ENCODE measurements at regions not wholly inside any gene's neighbourhood (a gene's known extent, or its start where the extent isn't known, plus 50 kb on each side); places are given as distances from the start of the nearest gene placed in this dataset.

DNA sequence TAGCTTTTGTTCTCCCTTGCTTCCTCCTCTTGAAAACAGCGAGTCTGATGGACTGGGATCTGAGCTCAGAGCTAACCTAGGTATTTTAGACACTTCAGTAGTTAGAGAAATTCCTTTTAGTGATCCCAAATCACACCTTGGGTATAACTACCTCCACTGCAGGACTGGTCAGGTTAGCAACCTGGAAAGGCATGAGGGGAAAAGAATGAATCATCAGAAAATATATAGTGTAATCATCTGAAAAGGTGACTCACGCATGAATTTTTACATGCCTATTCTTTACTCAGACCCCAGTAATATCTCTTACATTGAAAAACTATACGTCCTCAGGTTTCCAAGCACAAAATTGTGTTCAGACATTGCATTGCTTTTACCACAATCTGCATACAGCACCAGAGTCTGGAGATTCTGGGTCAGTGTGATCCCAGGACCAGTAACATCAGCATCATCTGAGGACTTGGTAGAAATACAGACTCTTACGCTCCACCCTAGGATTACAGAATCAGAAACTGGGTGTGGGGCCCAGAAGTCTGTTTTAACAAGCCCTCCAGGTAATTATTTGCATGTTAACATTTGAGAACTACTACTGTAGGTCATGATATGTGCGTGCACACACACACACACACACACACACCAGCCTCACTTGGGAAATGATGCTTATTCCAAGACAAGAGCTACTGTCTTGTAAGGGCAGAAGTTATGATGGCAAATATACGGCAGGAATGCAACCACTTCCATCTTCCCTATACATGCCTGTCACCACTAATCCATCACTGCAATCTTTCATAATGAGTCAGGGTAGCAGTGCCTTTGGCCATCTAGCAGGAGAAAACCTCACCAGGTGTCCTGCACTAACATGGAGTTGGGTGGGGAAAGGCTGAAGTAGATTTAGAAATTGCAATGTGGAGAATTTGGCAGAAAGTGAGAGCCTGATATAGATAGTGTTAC, 271.6 kb upstream of the MAP3K1 start:
- Histone ChIP-seq H3K36me3 (ENCODE audit: low read depth, missing control alignments) (no peaks in the 10 kb centered on the region), H3K27me3 (no peaks in the 10 kb centered on the region), H3K4me1 (no peaks in the 10 kb centered on the region), H3K27ac (no peak overlapping the region), H3K4me3 (no peak overlapping the region), H3K9me3 (no peaks in the 10 kb centered on the region)
- TF ChIP-seq, protein P1, sequence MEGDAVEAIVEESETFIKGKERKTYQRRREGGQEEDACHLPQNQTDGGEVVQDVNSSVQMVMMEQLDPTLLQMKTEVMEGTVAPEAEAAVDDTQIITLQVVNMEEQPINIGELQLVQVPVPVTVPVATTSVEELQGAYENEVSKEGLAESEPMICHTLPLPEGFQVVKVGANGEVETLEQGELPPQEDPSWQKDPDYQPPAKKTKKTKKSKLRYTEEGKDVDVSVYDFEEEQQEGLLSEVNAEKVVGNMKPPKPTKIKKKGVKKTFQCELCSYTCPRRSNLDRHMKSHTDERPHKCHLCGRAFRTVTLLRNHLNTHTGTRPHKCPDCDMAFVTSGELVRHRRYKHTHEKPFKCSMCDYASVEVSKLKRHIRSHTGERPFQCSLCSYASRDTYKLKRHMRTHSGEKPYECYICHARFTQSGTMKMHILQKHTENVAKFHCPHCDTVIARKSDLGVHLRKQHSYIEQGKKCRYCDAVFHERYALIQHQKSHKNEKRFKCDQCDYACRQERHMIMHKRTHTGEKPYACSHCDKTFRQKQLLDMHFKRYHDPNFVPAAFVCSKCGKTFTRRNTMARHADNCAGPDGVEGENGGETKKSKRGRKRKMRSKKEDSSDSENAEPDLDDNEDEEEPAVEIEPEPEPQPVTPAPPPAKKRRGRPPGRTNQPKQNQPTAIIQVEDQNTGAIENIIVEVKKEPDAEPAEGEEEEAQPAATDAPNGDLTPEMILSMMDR (IDR thresholded peaks at IDR 0.05) = no peak
- no peak for TF ChIP-seq POLR2A (IDR thresholded peaks at IDR 0.05)
- intact Hi-C loops (cut with DNase I; ENCODE audit: low total_unique reads) = no loop called here
- no peak for DNase-seq
- 85 to 90% methylated on average over 6 of the region's 6 CpGs for WGBS, 2 donors

DNA sequence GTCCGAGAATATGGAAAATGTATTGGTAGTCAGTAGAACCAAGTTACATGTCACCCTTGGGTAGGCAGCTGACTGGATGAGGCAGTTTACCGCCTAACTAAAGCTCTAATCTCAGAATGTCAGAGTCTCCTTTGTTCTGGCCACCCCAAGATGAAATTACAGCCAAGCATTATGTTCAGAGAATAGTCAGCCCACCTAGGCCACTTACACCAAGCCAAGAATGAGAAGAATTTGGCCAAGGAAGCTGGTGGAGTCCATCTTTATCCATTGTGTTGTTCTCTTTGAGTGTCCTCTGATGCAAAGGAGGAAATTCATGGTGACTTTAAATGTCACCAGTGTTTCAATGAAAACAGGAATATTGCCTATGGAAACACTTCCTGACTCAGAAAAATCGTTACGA, 275.1 kb upstream of the MAP3K1 start:
- H3K27ac ChIP-seq = no peak overlapping the region
- 94 to 95% methylated on average over 4 of the region's 4 CpGs for WGBS, 2 donors
- no peak overlapping the region for H3K4me3 ChIP-seq
- DNase-seq = no peak
- no peaks in the 10 kb centered on the region for H3K27me3 ChIP-seq
- intact Hi-C loops (cut with DNase I; ENCODE audit: low total_unique reads) = no loop called here
- no peaks in the 10 kb centered on the region for H3K4me1 ChIP-seq
- TF ChIP-seq POLR2A (IDR thresholded peaks at IDR 0.05) = no peak
- TF ChIP-seq, protein P1 (IDR thresholded peaks at IDR 0.05) = no peak
- H3K36me3 ChIP-seq (ENCODE audit: low read depth, missing control alignments) = no peaks in the 10 kb centered on the region
- H3K9me3 ChIP-seq = no peaks in the 10 kb centered on the region

DNA sequence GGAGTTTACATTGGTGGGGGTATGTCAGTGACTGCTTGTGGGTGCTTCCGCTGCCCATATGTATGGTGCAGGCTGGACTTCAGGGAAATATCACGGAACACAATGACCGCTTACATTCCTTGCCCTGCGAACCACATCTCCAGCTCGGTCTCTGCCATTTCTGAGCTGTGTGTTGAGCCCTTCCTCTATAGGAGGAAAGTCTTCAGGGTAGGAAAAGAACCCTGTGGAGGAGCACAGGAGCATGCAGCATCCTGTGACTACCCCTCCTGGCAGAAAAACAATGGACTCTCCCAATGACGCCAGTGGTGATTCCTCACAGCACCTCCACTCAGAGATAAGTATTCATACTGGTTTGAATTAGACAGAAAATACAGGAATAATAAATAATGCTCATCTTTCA, 276.8 kb upstream of the MAP3K1 start:
- intact Hi-C loops (cut with DNase I; ENCODE audit: low total_unique reads) = no loop called here
- no peaks in the 10 kb centered on the region for H3K36me3 ChIP-seq (ENCODE audit: low read depth, missing control alignments)
- no peaks in the 10 kb centered on the region for H3K27me3 ChIP-seq
- H3K4me1 ChIP-seq = no peaks in the 10 kb centered on the region
- WGBS, 2 donors = 89 to 97% methylated on average over 4 to 6 of the region's 6 CpGs
- DNase-seq = no peak
- TF ChIP-seq POLR2A (IDR thresholded peaks at IDR 0.05) = no peak
- no peak overlapping the region for H3K4me3 ChIP-seq
- H3K27ac ChIP-seq = no peak overlapping the region
- H3K9me3 ChIP-seq = no peaks in the 10 kb centered on the region

DNA sequence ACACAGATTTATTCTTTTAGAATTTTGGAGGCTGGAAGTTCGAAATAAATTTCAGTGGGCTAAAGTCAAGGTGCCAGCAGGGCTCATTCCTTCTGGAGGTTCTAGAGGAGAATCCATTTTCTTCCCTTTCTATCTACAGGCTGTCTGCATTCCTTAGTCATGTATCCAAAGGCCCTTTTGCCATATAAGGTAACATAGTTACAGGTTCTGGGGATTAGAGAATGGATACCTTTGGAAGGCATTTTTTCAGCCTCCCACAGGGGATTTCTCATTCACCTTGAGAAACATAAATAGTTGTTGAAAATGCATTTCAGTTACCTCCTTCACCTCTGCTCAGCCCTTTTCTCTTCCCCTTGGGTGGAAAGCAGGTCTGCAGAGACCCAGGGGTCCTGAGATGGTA, 280.0 kb upstream of the MAP3K1 start:
- Histone ChIP-seq H3K9me3 (no peaks in the 10 kb centered on the region), H3K27me3 (no peaks in the 10 kb centered on the region), H3K4me3 (no peak overlapping the region), H3K4me1 (no peaks in the 10 kb centered on the region), H3K27ac (no peak overlapping the region), H3K36me3 (ENCODE audit: low read depth, missing control alignments) (no peaks in the 10 kb centered on the region)
- TF ChIP-seq POLR2A (IDR thresholded peaks at IDR 0.05) = no peak
- TF ChIP-seq, protein P1 (IDR thresholded peaks at IDR 0.05) = no peak
- no peak for DNase-seq
- intact Hi-C loops (cut with DNase I; ENCODE audit: low total_unique reads) = no loop called here
- WGBS, 2 donors = 91 to 92% methylated on average over 1 of the region's 1 CpG

DNA sequence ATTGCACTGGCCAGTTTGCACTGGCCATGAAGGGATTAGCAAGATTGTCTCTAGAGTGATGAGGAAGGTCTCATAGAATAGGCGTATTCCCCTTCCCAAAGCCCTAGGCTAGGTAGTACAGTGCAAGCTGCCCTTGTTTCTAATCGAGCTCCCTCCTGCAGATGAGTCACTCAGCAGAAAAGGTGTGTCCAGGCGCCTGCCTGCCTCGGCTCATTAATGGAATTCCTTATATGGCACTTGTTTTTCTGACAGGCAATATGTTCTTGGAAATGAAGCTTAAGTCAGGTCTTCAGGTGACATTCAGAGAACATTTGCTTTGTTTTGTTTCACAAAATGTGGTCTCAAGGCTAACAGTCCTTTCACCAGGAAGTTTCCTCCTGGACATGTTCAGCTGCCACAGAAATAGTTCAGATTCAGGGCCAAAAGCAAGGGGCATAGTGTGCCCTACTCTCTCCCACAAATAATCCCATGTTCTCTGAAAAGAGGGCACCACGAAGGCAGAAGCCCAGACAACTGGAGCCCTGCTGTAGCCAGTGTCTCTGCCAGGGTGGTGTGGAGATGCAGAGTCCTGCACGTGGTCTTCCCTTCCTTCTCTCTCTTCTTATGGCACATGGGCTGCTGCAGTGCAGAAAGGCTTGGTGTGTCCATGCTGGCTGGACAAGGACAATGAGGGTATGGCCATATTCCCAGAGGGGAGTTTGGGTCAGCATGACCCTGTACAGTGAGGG, 281.1 kb upstream of the MAP3K1 start:
- DNase-seq = no peak
- Histone ChIP-seq H3K9me3 (no peaks in the 10 kb centered on the region), H3K27ac (no peak overlapping the region), H3K4me3 (no peak overlapping the region), H3K4me1 (no peaks in the 10 kb centered on the region), H3K27me3 (no peaks in the 10 kb centered on the region), H3K36me3 (ENCODE audit: low read depth, missing control alignments) (no peaks in the 10 kb centered on the region)
- intact Hi-C loops (cut with DNase I; ENCODE audit: low total_unique reads) = no loop called here
- TF ChIP-seq, protein P1 (IDR thresholded peaks at IDR 0.05) = no peak
- TF ChIP-seq POLR2A (IDR thresholded peaks at IDR 0.05) = no peak
- 73 to 78% methylated on average over 5 to 6 of the region's 6 CpGs for WGBS, 2 donors

Data from testis (tissue), 2 donors.